ENCODE measurements at regions not wholly inside any gene's neighbourhood (a gene's known extent, or its start where the extent isn't known, plus 50 kb on each side); places are given as distances from the start of the nearest gene placed in this dataset.

GRCh38 chr7:137142376-137142775, 201.2 kb downstream of the PTN start:
- no peak for TF ChIP-seq CTCF (conservative IDR thresholded peaks at IDR 0.05; ENCODE audit: low read depth, low read length)
- H3K4me3 ChIP-seq (ENCODE audit: low read length), result no peak overlapping the region
- DNase-seq (ENCODE audit: low read depth), result no peak

- TF ChIP-seq CTCF (conservative IDR thresholded peaks at IDR 0.05; ENCODE audit: low read depth, low read length), result no peak
- DNase-seq (ENCODE audit: low read depth), result no peak
- H3K4me3 ChIP-seq (ENCODE audit: low read length), result no peak overlapping the region
Observed at GRCh38 chr7:137135654-137136350, 207.7 kb downstream of the PTN start.

- no peak overlapping the region for H3K4me3 ChIP-seq (ENCODE audit: low read length)
- DNase-seq (ENCODE audit: low read depth), result no peak
- no peak for TF ChIP-seq CTCF (conservative IDR thresholded peaks at IDR 0.05; ENCODE audit: low read depth, low read length)
Observed at GRCh38 chr7:137130751-137131158, 212.8 kb downstream of the PTN start.

- no peak for TF ChIP-seq CTCF (conservative IDR thresholded peaks at IDR 0.05; ENCODE audit: low read depth, low read length)
- no peak for DNase-seq (ENCODE audit: low read depth)
- H3K4me3 ChIP-seq (ENCODE audit: low read length), result no peak overlapping the region
Observed at GRCh38 chr7:137129025-137129424, 214.5 kb downstream of the PTN start.

GRCh38 chr7:137127806-137128205, 215.7 kb downstream of the PTN start:
- no peak for DNase-seq (ENCODE audit: low read depth)
- TF ChIP-seq CTCF (conservative IDR thresholded peaks at IDR 0.05; ENCODE audit: low read depth, low read length), result no peak
- no peak overlapping the region for H3K4me3 ChIP-seq (ENCODE audit: low read length)

GRCh38 chr7:137127058-137127457, 216.5 kb downstream of the PTN start:
- DNase-seq (ENCODE audit: low read depth), result no peak
- no peak for TF ChIP-seq CTCF (conservative IDR thresholded peaks at IDR 0.05; ENCODE audit: low read depth, low read length)
- no peak overlapping the region for H3K4me3 ChIP-seq (ENCODE audit: low read length)

GRCh38 chr7:137122145-137122544, 221.4 kb downstream of the PTN start:
- no peak for TF ChIP-seq CTCF (conservative IDR thresholded peaks at IDR 0.05; ENCODE audit: low read depth, low read length)
- no peak overlapping the region for H3K4me3 ChIP-seq (ENCODE audit: low read length)
- no peak for DNase-seq (ENCODE audit: low read depth)

Data from retinal pigment epithelial cell (primary cell).